GM23338 (cell line): ENCODE measurements at regions not wholly inside any gene's neighbourhood (a gene's known extent, or its start where the extent isn't known, plus 50 kb on each side); places are given as distances from the start of the nearest gene placed in this dataset.

Experiments
- EZH2 ChIP-seq: fragments of 200-600 bp; sonication (generic); IDR thresholded peaks from one replicate; pipeline ENCODE4 v1.8.0; 2017; ENCODE audit warnings: antibody characterized with exemption, mild to moderate bottlenecking, low read depth; ENCODE audit not compliant: unreplicated experiment
- TF ChIP-seq, protein P1 (sequence below), 2 experiments: fragments of 200-600 bp in 1 of 2; sonication (generic) in 1 of 2; conservative IDR thresholded peaks; 2 replicates each; pipeline versions ENCODE4 v1.5.1 to v1.6.1; 2016 to 2017; ENCODE audit warnings: antibody characterized with exemption in 2 of 2, low read depth in 2 of 2, mild to moderate bottlenecking in 2 of 2, moderate library complexity in 1 of 2

DNA sequence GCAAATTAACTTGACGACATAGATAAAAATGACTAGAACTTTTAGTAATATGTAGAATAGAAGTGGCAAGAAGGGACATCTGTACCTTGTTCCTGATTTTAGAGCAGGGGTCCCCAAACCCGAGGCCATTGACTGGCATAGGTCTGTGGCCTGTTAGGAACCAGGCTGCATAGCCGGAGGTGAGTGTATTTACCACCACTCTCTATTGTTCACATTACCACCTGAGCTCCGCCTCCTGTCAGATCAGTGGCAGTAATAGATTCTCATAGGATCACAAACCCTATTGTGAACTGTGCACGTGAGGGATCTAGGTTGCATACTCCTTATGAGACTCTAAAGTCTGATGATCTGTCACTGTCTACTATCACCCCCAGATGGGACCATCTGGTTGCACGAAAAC is 113.6 kb upstream of the AVPR1A start:
- TF ChIP-seq EZH2: no peak
- TF ChIP-seq, protein P1, sequence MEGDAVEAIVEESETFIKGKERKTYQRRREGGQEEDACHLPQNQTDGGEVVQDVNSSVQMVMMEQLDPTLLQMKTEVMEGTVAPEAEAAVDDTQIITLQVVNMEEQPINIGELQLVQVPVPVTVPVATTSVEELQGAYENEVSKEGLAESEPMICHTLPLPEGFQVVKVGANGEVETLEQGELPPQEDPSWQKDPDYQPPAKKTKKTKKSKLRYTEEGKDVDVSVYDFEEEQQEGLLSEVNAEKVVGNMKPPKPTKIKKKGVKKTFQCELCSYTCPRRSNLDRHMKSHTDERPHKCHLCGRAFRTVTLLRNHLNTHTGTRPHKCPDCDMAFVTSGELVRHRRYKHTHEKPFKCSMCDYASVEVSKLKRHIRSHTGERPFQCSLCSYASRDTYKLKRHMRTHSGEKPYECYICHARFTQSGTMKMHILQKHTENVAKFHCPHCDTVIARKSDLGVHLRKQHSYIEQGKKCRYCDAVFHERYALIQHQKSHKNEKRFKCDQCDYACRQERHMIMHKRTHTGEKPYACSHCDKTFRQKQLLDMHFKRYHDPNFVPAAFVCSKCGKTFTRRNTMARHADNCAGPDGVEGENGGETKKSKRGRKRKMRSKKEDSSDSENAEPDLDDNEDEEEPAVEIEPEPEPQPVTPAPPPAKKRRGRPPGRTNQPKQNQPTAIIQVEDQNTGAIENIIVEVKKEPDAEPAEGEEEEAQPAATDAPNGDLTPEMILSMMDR (conservative IDR thresholded peaks at IDR 0.05; ENCODE audit: low read depth in 2 of 2): no peak
